H1 (cell line): ENCODE measurements at regions not wholly inside any gene's neighbourhood (a gene's known extent, or its start where the extent isn't known, plus 50 kb on each side); places are given as distances from the start of the nearest gene placed in this dataset.

Source experiments
- CTCF ChIA-PET: fragments of 300-600 bp; sonication (Branson Sonifier 250); formaldehyde crosslinking; loops from one replicate; lab custom pipeline; 2021; ENCODE audit not compliant: partially characterized antibody; lab: Charles Lee
- POLR2A ChIA-PET: fragments of 300-600 bp; sonication (Branson Sonifier 250); formaldehyde crosslinking; loops from one replicate; lab custom pipeline; 2021; ENCODE audit warnings: inconsistent platforms; ENCODE audit not compliant: partially characterized antibody; lab: Charles Lee
- DNase-seq, 2 experiments: peaks; one replicate each; pipeline versions ENCODE4 v3.0.0 to v3.0.0-alpha.2; 2010 to 2022; ENCODE audit warnings: low spot score in 2 of 2, low read depth in 1 of 2, mixed read lengths in 1 of 2
- FAIRE-seq: peaks from 2 replicates; lab custom pipeline; 2011; peaks lifted over from hg19 to GRCh38; lab: Jason Lieb, UNC
- H2AFZ ChIP-seq: 2 replicates; pipeline ENCODE4 v1.8.1; 2012; ENCODE audit warnings: low read length, inconsistent platforms
- H2AK5ac ChIP-seq: 2 replicates; pipeline ENCODE4 v1.6.1; 2013; ENCODE audit warnings: low read depth, low read length
- H2BK120ac ChIP-seq: replicated peaks from 2 replicates; pipeline ENCODE3; 2013; ENCODE audit warnings: low read depth, low read length, inconsistent platforms
- H2BK12ac ChIP-seq: 2 replicates; pipeline ENCODE4 v1.6.1; 2013; ENCODE audit warnings: low read depth, low read length
- H2BK15ac ChIP-seq: 2 replicates; pipeline ENCODE4 v1.6.1; 2013; ENCODE audit warnings: low read length
- H2BK20ac ChIP-seq: 2 replicates; pipeline ENCODE4 v1.6.1; 2013; ENCODE audit warnings: low read length
- H2BK5ac ChIP-seq: 2 replicates; pipeline ENCODE4 v1.6.1; 2013; ENCODE audit warnings: low read depth, low read length
- H3K14ac ChIP-seq: 2 replicates; pipeline ENCODE4 v1.6.1; 2013; ENCODE audit warnings: inconsistent platforms; ENCODE audit not compliant: insufficient read length
- H3K18ac ChIP-seq: 2 replicates; pipeline ENCODE4 v1.6.1; 2013; ENCODE audit warnings: low read length; ENCODE audit errors: extremely low read depth
- H3K23ac ChIP-seq: 2 replicates; pipeline ENCODE4 v1.6.1; 2013; ENCODE audit warnings: inconsistent platforms; ENCODE audit not compliant: insufficient read length
- H3K23me2 ChIP-seq: 2 replicates; pipeline ENCODE4 v1.6.1; 2013; ENCODE audit warnings: low read depth, low read length
- H3K27ac ChIP-seq: 2 replicates; pipeline ENCODE4 v1.6.1; 2011; ENCODE audit warnings: low read depth, low read length, inconsistent platforms
- H3K27me3 ChIP-seq, 4 experiments: replicated peaks in 1 of 4; 1 replicate in 1 of 4; 2 replicates in 3 of 4; pipeline versions ENCODE4 v1.6.1 to v1.8.1; 2011 to 2013; ENCODE audit warnings: low read length in 3 of 4, mild to moderate bottlenecking in 3 of 4, inconsistent platforms in 2 of 4, mixed read lengths in 2 of 4, moderate library complexity in 1 of 4; ENCODE audit not compliant: control insufficient read depth in 3 of 4, insufficient read depth in 3 of 4; ENCODE audit errors: extremely low read depth in 1 of 4
- H3K36me3 ChIP-seq, 4 experiments: 2 replicates each; pipeline versions ENCODE4 v1.6.1 to v1.8.1; 2011 to 2013; ENCODE audit warnings: mild to moderate bottlenecking in 4 of 4, low read length in 3 of 4, moderate library complexity in 2 of 4, control low read depth in 1 of 4, inconsistent platforms in 1 of 4; ENCODE audit not compliant: insufficient read depth in 4 of 4, control insufficient read depth in 2 of 4
- H3K4ac ChIP-seq: replicated peaks from 2 replicates; pipeline ENCODE3; 2013; ENCODE audit warnings: low read length, low read depth, mixed read lengths, inconsistent platforms; ENCODE audit not compliant: insufficient read length
- H3K4me1 ChIP-seq, 4 experiments: replicated peaks in 1 of 4; 1 replicate in 1 of 4; 2 replicates in 3 of 4; pipeline versions ENCODE4 v1.6.1 to v1.8.1; 2011 to 2013; ENCODE audit warnings: low read length in 3 of 4, inconsistent platforms in 2 of 4, mixed read lengths in 1 of 4; ENCODE audit not compliant: insufficient read depth in 4 of 4, control insufficient read depth in 3 of 4
- H3K4me2 ChIP-seq, 2 experiments: 2 replicates each; pipeline versions ENCODE4 v1.6.1 to v1.8.1; 2011 to 2013; ENCODE audit warnings: low read depth in 2 of 2, low read length in 2 of 2, control low read depth in 1 of 2, inconsistent platforms in 1 of 2, mild to moderate bottlenecking in 1 of 2; ENCODE audit not compliant: insufficient read depth in 1 of 2
- H3K4me3 ChIP-seq, 4 experiments: fragments of 200-600, 300-600 bp in 1 of 4; sonication (generic), shearing (Covaris generic), sonication (Bioruptor Twin) in 1 of 4; 2 replicates each; pipeline versions ENCODE4 v1.5.1 to v1.8.1; 2011 to 2016; ENCODE audit warnings: low read length in 4 of 4, low read depth in 3 of 4, control low read depth in 2 of 4, inconsistent platforms in 2 of 4, mild to moderate bottlenecking in 2 of 4, mixed read lengths in 1 of 4, moderate library complexity in 1 of 4; ENCODE audit not compliant: insufficient read depth in 2 of 4; ENCODE audit errors: extremely low read depth in 1 of 4
- H3K56ac ChIP-seq: replicated peaks from 2 replicates; pipeline ENCODE3; 2013; ENCODE audit warnings: low read depth, mild to moderate bottlenecking, mixed read lengths, low read length, inconsistent platforms; ENCODE audit not compliant: insufficient read length
- H3K79me1 ChIP-seq: 2 replicates; pipeline ENCODE4 v1.6.1; 2013; ENCODE audit warnings: low read depth, low read length, control low read depth
- H3K79me2 ChIP-seq, 2 experiments: 2 replicates each; pipeline versions ENCODE4 v1.6.1 to v1.8.1; 2012 to 2013; ENCODE audit warnings: low read length in 2 of 2, mild to moderate bottlenecking in 2 of 2, inconsistent platforms in 1 of 2; ENCODE audit not compliant: insufficient read depth in 2 of 2, control insufficient read depth in 1 of 2
- H3K9ac ChIP-seq, 4 experiments: replicated peaks in 1 of 4; 1 replicate in 1 of 4; 2 replicates in 3 of 4; pipeline versions ENCODE4 v1.6.1 to v1.8.1; 2011 to 2013; ENCODE audit warnings: low read depth in 3 of 4, low read length in 3 of 4, control low read depth in 2 of 4, mild to moderate bottlenecking in 2 of 4, moderate library complexity in 2 of 4, inconsistent platforms in 1 of 4; ENCODE audit errors: extremely low read depth in 1 of 4
- H3K9me3 ChIP-seq, 2 experiments: 2 replicates each; pipeline versions ENCODE4 v1.6.1 to v1.8.1; 2012 to 2013; ENCODE audit warnings: mild to moderate bottlenecking in 2 of 2, moderate library complexity in 2 of 2, control low read depth in 1 of 2, inconsistent platforms in 1 of 2, low read depth in 1 of 2, low read length in 1 of 2, mixed read lengths in 1 of 2; ENCODE audit not compliant: insufficient read depth in 2 of 2
- H4K20me1 ChIP-seq, 2 experiments: replicated peaks in 1 of 2; 2 replicates each; pipeline versions ENCODE3 to v1.8.1; 2011 to 2013; ENCODE audit warnings: inconsistent platforms in 2 of 2, low read length in 2 of 2, mild to moderate bottlenecking in 1 of 2; ENCODE audit not compliant: insufficient read depth in 2 of 2, control insufficient read depth in 1 of 2
- H4K5ac ChIP-seq: 2 replicates; pipeline ENCODE4 v1.6.1; 2013; ENCODE audit warnings: low read length, low read depth, mixed read lengths, inconsistent platforms; ENCODE audit not compliant: insufficient read length
- H4K8ac ChIP-seq: 2 replicates; pipeline ENCODE4 v1.8.0; 2013; ENCODE audit warnings: mild to moderate bottlenecking, moderate library complexity, low read length, inconsistent platforms; ENCODE audit not compliant: insufficient read depth; ENCODE audit errors: extremely low read depth
- H4K91ac ChIP-seq: replicated peaks from 2 replicates; pipeline ENCODE3; 2013; ENCODE audit warnings: low read length, mixed read lengths, inconsistent platforms; ENCODE audit not compliant: insufficient read length
- BCL11A ChIP-seq, 2 experiments: IDR thresholded peaks; one replicate each; pipeline ENCODE4 v1.6.1; 2011; ENCODE audit warnings: low read depth in 2 of 2, low read length in 2 of 2, mild to moderate bottlenecking in 2 of 2
- CHD2 ChIP-seq: IDR thresholded peaks from 2 replicates; pipeline ENCODE4 v1.6.1; 2012; ENCODE audit warnings: low read length, improper control_type of control experiment
- CREB1 ChIP-seq: IDR thresholded peaks from 2 replicates; pipeline ENCODE4 v1.6.1; 2012; ENCODE audit warnings: inconsistent platforms
- EGR1 ChIP-seq: IDR thresholded peaks from 2 replicates; pipeline ENCODE4 v1.6.1; 2011; ENCODE audit warnings: low read depth, low read length, borderline replicate concordance
- EZH2 ChIP-seq: fragments of 200-600 bp; sonication (generic); IDR thresholded peaks from 2 replicates; pipeline ENCODE4 v1.7.1; 2012; ENCODE audit warnings: low read depth, mild to moderate bottlenecking, moderate library complexity, low read length, inconsistent platforms; ENCODE audit not compliant: severe bottlenecking
- POLR2A ChIP-seq, 2 experiments: IDR thresholded peaks; 1 replicate in 1 of 2; 2 replicates in 1 of 2; pipeline ENCODE4 v1.6.1; 2011; ENCODE audit warnings: low read depth in 2 of 2, low read length in 2 of 2, mild to moderate bottlenecking in 2 of 2; ENCODE audit errors: control extremely low read depth in 1 of 2
- POLR2AphosphoS5 ChIP-seq: IDR thresholded peaks from 2 replicates; pipeline ENCODE4 v1.6.1; 2011; ENCODE audit warnings: low read depth, low read length
- RFX5 ChIP-seq: IDR thresholded peaks from 2 replicates; pipeline ENCODE4 v1.6.1; 2011; ENCODE audit warnings: low read depth, low read length, improper control_type of control experiment, borderline replicate concordance
- SP2 ChIP-seq: IDR thresholded peaks from 2 replicates; pipeline ENCODE4 v1.6.1; 2012; ENCODE audit warnings: mild to moderate bottlenecking, low read length, inconsistent platforms
- TAF7 ChIP-seq: optimal IDR thresholded peaks from 2 replicates; pipeline ENCODE3; 2011; ENCODE audit warnings: low read depth, mild to moderate bottlenecking, inconsistent platforms, low read length, moderate library complexity, borderline replicate concordance
- ZNF274 ChIP-seq: IDR thresholded peaks from 2 replicates; pipeline ENCODE4 v1.7.0; 2012; ENCODE audit warnings: low read length, borderline replicate concordance; ENCODE audit errors: extremely low read depth
- WGBS, 2 experiments: shearing (Covaris generic) in 1 of 2; methylation state at CpG; one replicate each; pipeline versions ENCODE4 v1.1.6 to v1.1.7; 2013 to 2015; ENCODE audit warnings: low lambda C conversion rate in 2 of 2, mixed read lengths in 2 of 2, inconsistent platforms in 1 of 2, low coverage in 1 of 2, missing lambda C conversion rate in 1 of 2; ENCODE audit not compliant: insufficient replicate concordance in 2 of 2, insufficient coverage in 1 of 2, insufficient read length in 1 of 2; ENCODE audit errors: extremely low coverage in 1 of 2, missing lambda C conversion rate in 1 of 2; 5-methylcytosine and 5-hydroxymethylcytosine counted together
- TF ChIP-seq, protein P1 (sequence below), 3 experiments: IDR thresholded peaks; 1 replicate in 2 of 3; 2 replicates in 1 of 3; pipeline versions ENCODE4 v1.5.1 to v1.6.1; 2011; ENCODE audit warnings: low read length in 3 of 3, mild to moderate bottlenecking in 3 of 3, inconsistent platforms in 2 of 3, low read depth in 1 of 3, moderate library complexity in 1 of 3; ENCODE audit not compliant: insufficient read depth in 1 of 3; ENCODE audit errors: control extremely low read depth in 1 of 3
- TF ChIP-seq, protein P2 (sequence below): IDR thresholded peaks from 2 replicates; pipeline ENCODE4 v1.6.1; 2011; ENCODE audit warnings: low read length, improper control_type of control experiment

DNA sequence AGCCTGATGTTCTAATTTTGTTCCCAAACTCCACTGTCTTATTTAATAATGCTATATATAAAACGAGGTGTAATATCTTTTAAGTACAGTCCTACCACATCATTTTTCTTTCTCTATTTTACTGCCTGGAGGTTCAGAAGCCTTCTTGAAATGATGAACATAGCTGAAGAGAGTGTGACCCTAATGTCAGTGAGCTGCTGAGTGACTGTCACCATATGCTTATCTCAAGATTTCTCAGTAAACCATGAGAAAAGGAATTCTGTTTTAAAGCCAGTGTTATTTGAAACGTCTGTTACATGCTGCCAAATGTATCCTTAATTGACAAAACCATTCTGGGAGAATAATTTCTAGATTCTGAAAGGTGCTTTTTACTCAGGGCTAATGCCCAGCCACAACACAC is 503.5 kb upstream of the TMPRSS15 start:
- no peaks in the 10 kb centered on the region for H3K4me1 ChIP-seq
- H3K23ac ChIP-seq = no peak overlapping the region
- H3K23me2 ChIP-seq = no peaks in the 10 kb centered on the region
- H2AK5ac ChIP-seq = no peak overlapping the region
- H4K8ac ChIP-seq = no peak overlapping the region
- CTCF ChIA-PET = no interaction called here
- H3K79me2 ChIP-seq = no peaks in the 10 kb centered on the region
- no peak overlapping the region for H3K27ac ChIP-seq
- WGBS, 2 experiments = 79% methylated on average over 2 of the region's 2 CpGs; no CpG with 5 or more reads in 1 of the 2 experiments
- no peak overlapping the region for H2AFZ ChIP-seq
- no peak for DNase-seq
- H3K56ac ChIP-seq = no peak overlapping the region
- H2BK120ac ChIP-seq = no peak overlapping the region
- H2BK12ac ChIP-seq = no peak overlapping the region
- no peak overlapping the region for H3K18ac ChIP-seq
- H3K4me3 ChIP-seq = no peak overlapping the region
- H3K79me1 ChIP-seq = no peaks in the 10 kb centered on the region
- no peak for FAIRE-seq
- no peak overlapping the region for H3K4me2 ChIP-seq
- H2BK5ac ChIP-seq = no peak overlapping the region
- no peak overlapping the region for H4K91ac ChIP-seq
- H4K5ac ChIP-seq = no peak overlapping the region
- POLR2A ChIA-PET = no interaction called here
- no peak overlapping the region for H2BK20ac ChIP-seq
- H3K9ac ChIP-seq = no peak overlapping the region
- no peaks in the 10 kb centered on the region for H3K27me3 ChIP-seq
- no peaks in the 10 kb centered on the region for H3K9me3 ChIP-seq
- H3K4ac ChIP-seq = no peak overlapping the region
- no peak overlapping the region for H2BK15ac ChIP-seq
- H4K20me1 ChIP-seq = no peaks in the 10 kb centered on the region
- H3K36me3 ChIP-seq = no peaks in the 10 kb centered on the region
- H3K14ac ChIP-seq = no peak overlapping the region
- TF ChIP-seq TAF7 (no peak), EGR1 (no peak), CHD2 (no peak), POLR2AphosphoS5 (no peak), SP2 (no peak), CREB1 (no peak), POLR2A (IDR thresholded peaks at IDR 0.05; ENCODE audit: control extremely low read depth in 1 of 2, low read depth in 2 of 2, low read length in 2 of 2) (no peak), RFX5 (no peak), BCL11A (IDR thresholded peaks at IDR 0.05; ENCODE audit: low read depth in 2 of 2, low read length in 2 of 2) (no peak), ZNF274 (no peak), EZH2 (no peak)
- TF ChIP-seq, protein P1, sequence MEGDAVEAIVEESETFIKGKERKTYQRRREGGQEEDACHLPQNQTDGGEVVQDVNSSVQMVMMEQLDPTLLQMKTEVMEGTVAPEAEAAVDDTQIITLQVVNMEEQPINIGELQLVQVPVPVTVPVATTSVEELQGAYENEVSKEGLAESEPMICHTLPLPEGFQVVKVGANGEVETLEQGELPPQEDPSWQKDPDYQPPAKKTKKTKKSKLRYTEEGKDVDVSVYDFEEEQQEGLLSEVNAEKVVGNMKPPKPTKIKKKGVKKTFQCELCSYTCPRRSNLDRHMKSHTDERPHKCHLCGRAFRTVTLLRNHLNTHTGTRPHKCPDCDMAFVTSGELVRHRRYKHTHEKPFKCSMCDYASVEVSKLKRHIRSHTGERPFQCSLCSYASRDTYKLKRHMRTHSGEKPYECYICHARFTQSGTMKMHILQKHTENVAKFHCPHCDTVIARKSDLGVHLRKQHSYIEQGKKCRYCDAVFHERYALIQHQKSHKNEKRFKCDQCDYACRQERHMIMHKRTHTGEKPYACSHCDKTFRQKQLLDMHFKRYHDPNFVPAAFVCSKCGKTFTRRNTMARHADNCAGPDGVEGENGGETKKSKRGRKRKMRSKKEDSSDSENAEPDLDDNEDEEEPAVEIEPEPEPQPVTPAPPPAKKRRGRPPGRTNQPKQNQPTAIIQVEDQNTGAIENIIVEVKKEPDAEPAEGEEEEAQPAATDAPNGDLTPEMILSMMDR (IDR thresholded peaks at IDR 0.05; ENCODE audit: control extremely low read depth in 1 of 3, insufficient read depth in 1 of 3, low read depth in 1 of 3, low read length in 3 of 3) = no peak
- TF ChIP-seq, protein P2, sequence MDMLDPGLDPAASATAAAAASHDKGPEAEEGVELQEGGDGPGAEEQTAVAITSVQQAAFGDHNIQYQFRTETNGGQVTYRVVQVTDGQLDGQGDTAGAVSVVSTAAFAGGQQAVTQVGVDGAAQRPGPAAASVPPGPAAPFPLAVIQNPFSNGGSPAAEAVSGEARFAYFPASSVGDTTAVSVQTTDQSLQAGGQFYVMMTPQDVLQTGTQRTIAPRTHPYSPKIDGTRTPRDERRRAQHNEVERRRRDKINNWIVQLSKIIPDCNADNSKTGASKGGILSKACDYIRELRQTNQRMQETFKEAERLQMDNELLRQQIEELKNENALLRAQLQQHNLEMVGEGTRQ = no peak
